PC-3 (cell line): ENCODE measurements at regions not wholly inside any gene's neighbourhood (a gene's known extent, or its start where the extent isn't known, plus 50 kb on each side); places are given as distances from the start of the nearest gene placed in this dataset.

Source experiments
- ATAC-seq: fragments of 200-7000 bp; cut with Tn5 transposase; 2 replicates; pipeline ENCODE4 v1.9.1; 2020; ENCODE audit warnings: mild to moderate bottlenecking, moderate library complexity
- BruUV-seq: library from RNA; stranded (reverse); fragments of 400-500 nt; replicated peaks from 2 replicates; lab custom pipeline; 2021; lab: Mats Ljungman, UMichigan
- CTCF ChIA-PET: fragments of 300-600 bp; sonication (Branson Sonifier 250); formaldehyde crosslinking; loops from one replicate; lab custom pipeline; 2022; ENCODE audit warnings: antibody characterized with exemption; lab: Charles Lee
- POLR2A ChIA-PET: fragments of 300-600 bp; sonication (Branson Sonifier 250); formaldehyde crosslinking; loops from one replicate; lab custom pipeline; 2022; ENCODE audit warnings: antibody characterized with exemption; ENCODE audit not compliant: unreplicated experiment; lab: Charles Lee
- DNase-seq: peaks from one replicate; pipeline ENCODE4 v3.0.0-alpha.2; 2015
- H2AFZ ChIP-seq: fragments of 300-600 bp; sonication (generic); 2 replicates; pipeline ENCODE4 v1.6.0; 2016; ENCODE audit warnings: antibody characterized with exemption, low read length
- H3F3A ChIP-seq: fragments of 300-600 bp; sonication (generic); one replicate; pipeline ENCODE4 v1.6.0; 2017; ENCODE audit warnings: antibody characterized with exemption, low read length, control low read depth, mild to moderate bottlenecking; ENCODE audit not compliant: unreplicated experiment
- H3K27ac ChIP-seq: fragments of 300-600 bp; sonication (generic); 2 replicates; pipeline ENCODE4 v1.5.1; 2016; ENCODE audit warnings: mild to moderate bottlenecking, low read length
- H3K27me3 ChIP-seq: fragments of 300-600 bp; sonication (generic); 2 replicates; pipeline ENCODE4 v1.6.1; 2016; ENCODE audit warnings: low read length, mixed read lengths
- H3K36me3 ChIP-seq: fragments of 300-600 bp; sonication (generic); 2 replicates; pipeline ENCODE4 v1.6.1; 2016; ENCODE audit warnings: low read depth, mixed run types, low read length, mixed read lengths
- H3K4me1 ChIP-seq: fragments of 300-600 bp; sonication (generic); 2 replicates; pipeline ENCODE4 v1.5.1; 2016; ENCODE audit warnings: low read length; ENCODE audit not compliant: insufficient read depth
- H3K4me2 ChIP-seq: fragments of 300-600 bp; sonication (generic); 2 replicates; pipeline ENCODE4 v1.6.0; 2016; ENCODE audit warnings: low read length
- H3K4me3 ChIP-seq: fragments of 300-600 bp; sonication (generic); 2 replicates; pipeline ENCODE4 v1.5.1; 2016; ENCODE audit warnings: mild to moderate bottlenecking, low read length, mixed read lengths
- H3K79me2 ChIP-seq: fragments of 300-600 bp; sonication (generic); 2 replicates; pipeline ENCODE4 v1.6.1; 2017; ENCODE audit warnings: low read length, mixed read lengths
- H3K9ac ChIP-seq: fragments of 300-600 bp; sonication (generic); 2 replicates; pipeline ENCODE4 v1.6.0; 2016; ENCODE audit warnings: mild to moderate bottlenecking, low read length
- H3K9me2 ChIP-seq: fragments of 300-600 bp; sonication (generic); replicated peaks from 2 replicates; pipeline ENCODE4 v1.6.1; 2016; ENCODE audit warnings: mixed run types, low read length, mixed read lengths
- H3K9me3 ChIP-seq: fragments of 300-600 bp; sonication (generic); 2 replicates; pipeline ENCODE4 v1.6.1; 2016; ENCODE audit warnings: low read length, mixed read lengths
- H4K20me1 ChIP-seq: fragments of 300-600 bp; sonication (generic); 2 replicates; pipeline ENCODE4 v1.6.1; 2016; ENCODE audit warnings: low read length, mixed read lengths
- EZH2 ChIP-seq: fragments of 300-600 bp; sonication (generic); IDR thresholded peaks from one replicate; pipeline ENCODE4 v1.6.1; 2017; ENCODE audit warnings: antibody characterized with exemption, mild to moderate bottlenecking, low read length; ENCODE audit not compliant: unreplicated experiment
- EZH2phosphoT487 ChIP-seq: fragments of 300-600 bp; sonication (generic); IDR thresholded peaks from 2 replicates; pipeline ENCODE4 v1.6.1; 2018; ENCODE audit warnings: mild to moderate bottlenecking, antibody characterized with exemption, low read length, borderline replicate concordance
- intact Hi-C: fragments of 100-400 bp; cut with micrococcal nuclease; formaldehyde crosslinking; loops from 2 replicates; pipeline ENCODE4 v1.9.0; 2023
- TF ChIP-seq, protein P1 (sequence below): fragments of 300-600 bp; sonication (generic); conservative IDR thresholded peaks from 2 replicates; pipeline ENCODE4 v1.5.1; 2017; ENCODE audit warnings: antibody characterized with exemption, low read depth, mild to moderate bottlenecking, low read length

DNA sequence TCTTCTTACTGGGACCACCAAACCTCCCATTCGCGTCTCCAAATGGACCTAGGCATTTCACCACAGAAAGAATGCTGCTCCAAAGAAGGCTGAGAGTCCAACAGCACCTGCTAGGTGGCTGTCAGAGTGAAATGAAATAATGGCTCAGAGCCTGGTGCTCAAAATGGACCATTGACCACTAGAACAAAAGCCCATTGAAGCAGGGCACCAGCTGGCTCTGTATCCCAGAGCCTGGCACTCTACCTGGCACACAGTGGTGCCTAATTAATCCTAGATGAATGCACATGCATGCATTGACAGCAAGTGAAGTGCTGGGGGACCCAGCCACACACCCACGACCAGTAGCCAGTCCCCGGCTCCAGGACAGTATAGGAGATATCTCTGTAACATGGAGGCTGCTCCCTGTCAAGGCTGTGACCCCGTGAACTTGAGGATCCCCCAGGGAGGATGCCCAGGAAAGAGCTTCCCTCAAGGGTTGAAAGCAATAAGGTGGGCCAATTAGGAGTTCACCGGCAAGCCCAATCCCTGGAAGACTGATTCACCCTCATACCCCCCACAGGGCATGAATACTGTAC lies 261.3 kb downstream of the TNS1 start:
- Histone ChIP-seq H3K79me2 (no peaks in the 10 kb centered on the region), H3K9ac (no peak overlapping the region), H3K27ac (no peak overlapping the region), H3K4me3 (no peak overlapping the region), H3K4me1 (no peaks in the 10 kb centered on the region), H3K27me3 (peaks cover 10% of the 10 kb centered on the region; the same call in 1 of the 2 replicates), H3K36me3 (no peaks in the 10 kb centered on the region), H3K9me2 (0 out of 2 replicates have a peak, but pooled peaks cover 2% of the 10 kb centered on the region), H3K4me2 (no peak overlapping the region), H4K20me1 (no peaks in the 10 kb centered on the region), H3F3A (no peaks in the 10 kb centered on the region), H2AFZ (no peak overlapping the region), H3K9me3 (no peaks in the 10 kb centered on the region)
- DNase-seq: no peak
- no peak for TF ChIP-seq EZH2
- TF ChIP-seq, protein P1, sequence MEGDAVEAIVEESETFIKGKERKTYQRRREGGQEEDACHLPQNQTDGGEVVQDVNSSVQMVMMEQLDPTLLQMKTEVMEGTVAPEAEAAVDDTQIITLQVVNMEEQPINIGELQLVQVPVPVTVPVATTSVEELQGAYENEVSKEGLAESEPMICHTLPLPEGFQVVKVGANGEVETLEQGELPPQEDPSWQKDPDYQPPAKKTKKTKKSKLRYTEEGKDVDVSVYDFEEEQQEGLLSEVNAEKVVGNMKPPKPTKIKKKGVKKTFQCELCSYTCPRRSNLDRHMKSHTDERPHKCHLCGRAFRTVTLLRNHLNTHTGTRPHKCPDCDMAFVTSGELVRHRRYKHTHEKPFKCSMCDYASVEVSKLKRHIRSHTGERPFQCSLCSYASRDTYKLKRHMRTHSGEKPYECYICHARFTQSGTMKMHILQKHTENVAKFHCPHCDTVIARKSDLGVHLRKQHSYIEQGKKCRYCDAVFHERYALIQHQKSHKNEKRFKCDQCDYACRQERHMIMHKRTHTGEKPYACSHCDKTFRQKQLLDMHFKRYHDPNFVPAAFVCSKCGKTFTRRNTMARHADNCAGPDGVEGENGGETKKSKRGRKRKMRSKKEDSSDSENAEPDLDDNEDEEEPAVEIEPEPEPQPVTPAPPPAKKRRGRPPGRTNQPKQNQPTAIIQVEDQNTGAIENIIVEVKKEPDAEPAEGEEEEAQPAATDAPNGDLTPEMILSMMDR: no peak
- TF ChIP-seq EZH2phosphoT487: no peak
- intact Hi-C loops: no loop called here
- no peak for ATAC-seq
- BruUV-seq: no TSS peak
- CTCF ChIA-PET: no interaction called here
- POLR2A ChIA-PET: no interaction called here

DNA sequence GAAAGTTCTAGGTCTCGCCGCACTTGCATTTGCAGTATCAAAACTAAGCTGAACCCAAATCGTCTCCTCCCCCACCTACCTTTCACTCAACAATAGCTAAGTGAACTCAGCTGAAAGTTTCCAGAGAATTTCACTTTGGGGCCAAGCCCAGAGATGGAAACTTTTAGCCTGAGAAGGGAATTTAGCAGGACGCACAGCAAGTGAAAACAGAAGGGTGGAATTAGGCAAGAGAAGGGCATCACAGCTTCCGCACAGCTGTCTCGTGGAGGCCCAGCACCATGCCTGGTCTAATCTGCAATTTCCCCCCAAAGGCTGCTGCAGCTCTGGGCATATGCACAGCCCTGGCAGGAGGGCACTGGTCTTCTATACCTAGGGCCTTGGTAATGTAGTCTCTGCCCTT lies 262.0 kb downstream of the TNS1 start:
- Histone ChIP-seq H3K4me3 (no peak overlapping the region), H2AFZ (no peak overlapping the region), H3K9me3 (no peaks in the 10 kb centered on the region), H3K27me3 (peaks cover 10% of the 10 kb centered on the region; the same call in 1 of the 2 replicates), H3K79me2 (no peaks in the 10 kb centered on the region), H3K27ac (no peak overlapping the region), H4K20me1 (no peaks in the 10 kb centered on the region), H3K4me1 (no peaks in the 10 kb centered on the region), H3K4me2 (no peak overlapping the region), H3K9me2 (0 out of 2 replicates have a peak, but pooled peaks cover 2% of the 10 kb centered on the region), H3K36me3 (no peaks in the 10 kb centered on the region), H3K9ac (no peak overlapping the region), H3F3A (no peaks in the 10 kb centered on the region)
- ATAC-seq (no peak), DNase-seq (no peak)
- intact Hi-C loops: no loop called here
- ChIA-PET CTCF (no interaction called here), POLR2A (no interaction called here)
- no TSS peak for BruUV-seq
- TF ChIP-seq EZH2phosphoT487 (no peak), EZH2 (no peak)
- TF ChIP-seq, protein P1: no peak

DNA sequence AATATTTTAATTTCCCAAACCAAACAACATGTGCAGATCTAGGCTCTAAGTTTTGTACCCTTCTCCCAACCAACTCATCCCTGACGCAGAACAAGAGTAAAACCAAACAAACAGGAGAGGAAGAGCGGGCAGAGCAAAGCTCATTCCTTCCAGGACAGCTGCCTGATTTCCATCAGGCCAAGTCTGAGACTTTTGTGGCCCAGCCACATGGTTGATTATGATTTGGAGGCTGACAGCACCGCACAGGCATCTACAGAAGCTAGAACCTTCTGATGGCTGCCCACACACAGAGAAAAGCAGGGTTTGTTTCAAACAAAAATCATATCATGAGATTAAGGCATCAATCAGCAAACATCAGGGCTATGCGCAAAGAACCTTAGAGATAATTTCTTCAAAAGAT lies 262.6 kb downstream of the TNS1 start:
- H3K79me2 ChIP-seq: no peaks in the 10 kb centered on the region
- no peak overlapping the region for H3K9ac ChIP-seq
- no peaks in the 10 kb centered on the region for H3K4me1 ChIP-seq
- peaks cover 10% of the 10 kb centered on the region; the same call in 1 of the 2 replicates for H3K27me3 ChIP-seq
- POLR2A ChIA-PET: no interaction called here
- DNase-seq (no peak), ATAC-seq (no peak)
- CTCF ChIA-PET: no interaction called here
- no peak overlapping the region for H3K4me2 ChIP-seq
- no peaks in the 10 kb centered on the region for H3K9me3 ChIP-seq
- H4K20me1 ChIP-seq: no peaks in the 10 kb centered on the region
- no peak overlapping the region for H3K27ac ChIP-seq
- no peaks in the 10 kb centered on the region for H3K36me3 ChIP-seq
- intact Hi-C loops: no loop called here
- no TSS peak for BruUV-seq
- no peak overlapping the region for H2AFZ ChIP-seq
- 0 out of 2 replicates have a peak, but pooled peaks cover 2% of the 10 kb centered on the region for H3K9me2 ChIP-seq
- no peak for TF ChIP-seq EZH2phosphoT487
- no peak for TF ChIP-seq EZH2
- TF ChIP-seq, protein P1: no peak
- H3F3A ChIP-seq: no peaks in the 10 kb centered on the region
- no peak overlapping the region for H3K4me3 ChIP-seq
